ENCODE measurements at regions not wholly inside any gene's neighbourhood (a gene's known extent, or its start where the extent isn't known, plus 50 kb on each side); places are given as distances from the start of the nearest gene placed in this dataset.

GRCh38 chr7:156029460-156030007 is 217.3 kb upstream of the SHH start:
- no peaks in the 10 kb centered on the region for H3K4me1 ChIP-seq
- no peak overlapping the region for H3K4me3 ChIP-seq
- H3K36me3 ChIP-seq = no peaks in the 10 kb centered on the region
- no peak for TF ChIP-seq CTCF (IDR thresholded peaks at IDR 0.05)
- no peaks in the 10 kb centered on the region for H3K27me3 ChIP-seq
- H3K27ac ChIP-seq = no peak overlapping the region
- intact Hi-C loops (cut with DNase I) = no loop called here
- DNase-seq (ENCODE audit: low spot score in 2 of 2) = no peak
- no peaks in the 10 kb centered on the region for H3K9me3 ChIP-seq

DNA sequence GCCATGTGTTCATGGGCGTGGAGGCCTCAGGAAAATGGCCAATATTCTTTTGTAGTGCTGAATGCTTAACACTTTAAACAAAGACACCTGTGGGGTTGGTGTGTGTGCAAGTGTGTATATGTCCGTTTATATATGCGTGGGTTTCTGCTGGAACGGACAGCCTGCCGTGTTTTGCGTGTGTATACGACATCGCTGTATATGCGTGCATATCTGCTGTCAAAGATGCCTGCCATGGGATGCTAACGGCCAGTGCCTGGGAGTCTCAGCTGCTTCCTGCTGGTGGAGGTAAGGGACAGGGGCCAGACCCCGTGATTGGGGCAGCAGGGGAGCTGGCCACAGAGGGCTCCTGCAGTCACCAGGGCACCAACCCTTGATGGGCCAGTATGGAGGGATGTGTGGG is 216.3 kb upstream of the SHH start:
- Histone ChIP-seq H3K36me3 (no peaks in the 10 kb centered on the region), H3K27ac (no peak overlapping the region), H3K9me3 (no peaks in the 10 kb centered on the region), H3K4me1 (no peaks in the 10 kb centered on the region), H3K4me3 (no peak overlapping the region), H3K27me3 (no peaks in the 10 kb centered on the region)
- no peak for TF ChIP-seq CTCF (IDR thresholded peaks at IDR 0.05)
- intact Hi-C loops (cut with DNase I) = no loop called here
- no peak for DNase-seq (ENCODE audit: low spot score in 2 of 2)

DNA sequence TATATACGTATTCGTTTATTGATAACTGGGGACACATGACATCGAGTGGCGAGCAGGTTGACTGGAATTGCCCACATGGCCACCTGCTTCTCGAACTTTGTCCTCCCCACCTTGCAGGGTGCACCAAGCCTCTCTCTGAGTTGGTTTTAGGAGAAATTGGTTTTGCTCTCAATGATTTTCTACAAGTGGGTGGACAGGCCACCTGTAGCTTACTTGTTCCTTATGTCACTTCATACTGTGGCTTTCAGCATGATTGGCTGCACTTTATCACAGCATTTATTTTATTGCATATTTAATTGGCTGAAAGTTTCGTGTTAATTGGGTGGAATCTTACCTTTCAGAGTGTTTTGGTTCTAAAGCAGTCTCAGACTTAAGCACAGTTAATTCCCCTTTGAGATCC is 215.6 kb upstream of the SHH start:
- Histone ChIP-seq H3K4me1 (no peaks in the 10 kb centered on the region), H3K27ac (no peak overlapping the region), H3K27me3 (no peaks in the 10 kb centered on the region), H3K4me3 (no peak overlapping the region), H3K36me3 (no peaks in the 10 kb centered on the region), H3K9me3 (no peaks in the 10 kb centered on the region)
- TF ChIP-seq CTCF (IDR thresholded peaks at IDR 0.05) = no peak
- intact Hi-C loops (cut with DNase I) = no loop called here
- no peak for DNase-seq (ENCODE audit: low spot score in 2 of 2)

- TF ChIP-seq CTCF (IDR thresholded peaks at IDR 0.05) = no peak
- no peaks in the 10 kb centered on the region for H3K9me3 ChIP-seq
- no peak overlapping the region for H3K4me3 ChIP-seq
- no peaks in the 10 kb centered on the region for H3K4me1 ChIP-seq
- no peaks in the 10 kb centered on the region for H3K36me3 ChIP-seq
- H3K27ac ChIP-seq = no peak overlapping the region
- no peaks in the 10 kb centered on the region for H3K27me3 ChIP-seq
- DNase-seq (ENCODE audit: low spot score in 2 of 2) = peak in 1 of 2 donors; percentile 40
- intact Hi-C loops (cut with DNase I) = no loop called here
Measured at GRCh38 chr7:156026603-156027002, 214.3 kb upstream of the SHH start.

DNA sequence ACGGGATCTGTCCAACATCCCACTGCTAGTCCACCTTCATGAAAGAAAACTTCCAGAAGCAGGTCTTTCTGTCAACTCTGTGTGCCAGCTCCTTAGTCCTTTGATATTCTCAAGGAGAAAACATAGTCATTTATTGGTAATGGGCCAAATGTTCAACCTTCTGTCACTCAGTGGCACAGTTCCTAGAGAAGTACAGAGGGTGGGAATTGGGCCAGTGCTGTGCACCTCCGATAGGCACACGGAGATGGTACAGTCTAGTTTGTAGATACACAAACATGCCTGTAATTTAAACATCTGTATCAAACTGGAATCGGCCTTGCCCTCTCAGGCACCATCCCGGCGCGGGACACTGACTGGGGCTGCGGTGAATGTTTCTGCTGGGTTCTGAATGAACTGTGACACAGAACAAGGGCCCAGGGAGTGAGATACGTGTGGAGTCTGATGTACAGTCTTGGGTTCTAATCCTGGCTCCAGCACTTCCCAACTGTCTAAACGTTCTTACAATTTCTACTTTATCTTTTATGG is 213.9 kb upstream of the SHH start:
- no peak for DNase-seq (ENCODE audit: low spot score in 2 of 2)
- Histone ChIP-seq H3K9me3 (no peaks in the 10 kb centered on the region), H3K27me3 (no peaks in the 10 kb centered on the region), H3K27ac (no peak overlapping the region), H3K4me3 (no peak overlapping the region), H3K4me1 (no peaks in the 10 kb centered on the region), H3K36me3 (no peaks in the 10 kb centered on the region)
- no peak for TF ChIP-seq CTCF (IDR thresholded peaks at IDR 0.05)
- intact Hi-C loops (cut with DNase I) = no loop called here

GRCh38 chr7:156025675-156026074 is 213.4 kb upstream of the SHH start:
- no peaks in the 10 kb centered on the region for H3K27me3 ChIP-seq
- H3K4me1 ChIP-seq = no peaks in the 10 kb centered on the region
- H3K36me3 ChIP-seq = no peaks in the 10 kb centered on the region
- no peak for DNase-seq (ENCODE audit: low spot score in 2 of 2)
- TF ChIP-seq CTCF (IDR thresholded peaks at IDR 0.05) = no peak
- H3K27ac ChIP-seq = no peak overlapping the region
- H3K9me3 ChIP-seq = no peaks in the 10 kb centered on the region
- intact Hi-C loops (cut with DNase I) = no loop called here
- no peak overlapping the region for H3K4me3 ChIP-seq
